HEK293 (cell line): ENCODE measurements at regions not wholly inside any gene's neighbourhood (a gene's known extent, or its start where the extent isn't known, plus 50 kb on each side); places are given as distances from the start of the nearest gene placed in this dataset.

ENCODE experiments used
- CTCF ChIP-seq: fragments of 450-650 bp; formaldehyde crosslinking; IDR thresholded peaks from 2 replicates; pipeline ENCODE4 v1.5.1; 2016; ENCODE audit warnings: missing biosample characterization, missing genetic modification characterization
- ZNF18 ChIP-seq: fragments of 450-650 bp; formaldehyde crosslinking; IDR thresholded peaks from 2 replicates; pipeline ENCODE4 v1.5.1; 2016; ENCODE audit warnings: missing biosample characterization, missing genetic modification characterization
- ZNF184 ChIP-seq: fragments of 450-650 bp; IDR thresholded peaks from 2 replicates; pipeline ENCODE4 v1.5.1; 2018; ENCODE audit warnings: missing biosample characterization, mild to moderate bottlenecking, missing genetic modification characterization
- ZNF37A ChIP-seq: fragments of 450-650 bp; IDR thresholded peaks from 2 replicates; pipeline ENCODE4 v1.5.1; 2018; ENCODE audit warnings: missing biosample characterization, missing genetic modification characterization
- ZNF513 ChIP-seq: fragments of 450-650 bp; IDR thresholded peaks from 2 replicates; pipeline ENCODE4 v1.5.1; 2018; ENCODE audit warnings: missing biosample characterization, missing genetic modification characterization

- TF ChIP-seq ZNF184, result no peak
- no peak for TF ChIP-seq CTCF (tag by site-specific recombination)
- TF ChIP-seq ZNF37A (tag by site-specific recombination), result no peak
- TF ChIP-seq ZNF513 (tag by site-specific recombination), result no peak
- TF ChIP-seq ZNF18 (tag by site-specific recombination), result no peak
Observed at GRCh38 chr2:236464140-236464539, 105.5 kb upstream of the ACKR3 start.
